ENCODE measurements at regions not wholly inside any gene's neighbourhood (a gene's known extent, or its start where the extent isn't known, plus 50 kb on each side); places are given as distances from the start of the nearest gene placed in this dataset.

DNA sequence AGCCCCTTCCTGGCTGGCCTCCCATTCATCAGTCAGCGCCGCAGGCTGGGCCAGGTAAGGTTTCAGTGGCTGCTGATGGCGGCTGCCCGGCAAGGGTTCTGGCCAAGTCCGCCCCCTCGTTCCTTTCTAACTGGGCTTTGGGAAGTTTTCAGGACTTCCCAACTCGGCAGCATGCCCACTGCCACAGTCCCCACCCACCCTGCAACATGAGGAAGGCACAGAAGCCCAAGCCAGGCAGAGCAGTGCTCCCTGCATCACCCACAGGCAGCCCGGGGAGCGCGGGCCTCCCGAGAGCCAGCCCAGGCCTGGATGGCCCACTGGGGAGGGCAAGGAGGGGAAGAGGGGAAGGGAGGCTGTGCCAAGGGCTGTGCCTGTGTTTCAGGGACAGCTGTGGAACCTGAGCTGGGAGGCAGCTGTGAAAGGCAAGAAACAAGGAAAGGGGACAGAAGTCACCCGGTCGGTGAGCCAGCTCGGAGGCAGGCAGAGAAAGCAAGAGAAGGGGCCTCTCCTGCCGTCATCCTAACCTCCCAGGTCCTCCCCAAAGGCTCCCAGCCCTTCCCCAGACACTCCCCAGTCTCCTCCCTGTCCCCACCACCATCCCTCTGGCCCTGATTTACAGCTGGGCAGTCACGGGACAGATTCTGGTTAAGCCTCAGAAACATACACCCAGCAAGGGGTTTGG lies 73.9 kb downstream of the CPN2 start:
- TF ChIP-seq, protein P1, sequence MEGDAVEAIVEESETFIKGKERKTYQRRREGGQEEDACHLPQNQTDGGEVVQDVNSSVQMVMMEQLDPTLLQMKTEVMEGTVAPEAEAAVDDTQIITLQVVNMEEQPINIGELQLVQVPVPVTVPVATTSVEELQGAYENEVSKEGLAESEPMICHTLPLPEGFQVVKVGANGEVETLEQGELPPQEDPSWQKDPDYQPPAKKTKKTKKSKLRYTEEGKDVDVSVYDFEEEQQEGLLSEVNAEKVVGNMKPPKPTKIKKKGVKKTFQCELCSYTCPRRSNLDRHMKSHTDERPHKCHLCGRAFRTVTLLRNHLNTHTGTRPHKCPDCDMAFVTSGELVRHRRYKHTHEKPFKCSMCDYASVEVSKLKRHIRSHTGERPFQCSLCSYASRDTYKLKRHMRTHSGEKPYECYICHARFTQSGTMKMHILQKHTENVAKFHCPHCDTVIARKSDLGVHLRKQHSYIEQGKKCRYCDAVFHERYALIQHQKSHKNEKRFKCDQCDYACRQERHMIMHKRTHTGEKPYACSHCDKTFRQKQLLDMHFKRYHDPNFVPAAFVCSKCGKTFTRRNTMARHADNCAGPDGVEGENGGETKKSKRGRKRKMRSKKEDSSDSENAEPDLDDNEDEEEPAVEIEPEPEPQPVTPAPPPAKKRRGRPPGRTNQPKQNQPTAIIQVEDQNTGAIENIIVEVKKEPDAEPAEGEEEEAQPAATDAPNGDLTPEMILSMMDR (IDR thresholded peaks at IDR 0.05) = no peak
- no peak for TF ChIP-seq POLR2A (IDR thresholded peaks at IDR 0.05)
